ENCODE measurements at regions not wholly inside any gene's neighbourhood (a gene's known extent, or its start where the extent isn't known, plus 50 kb on each side); places are given as distances from the start of the nearest gene placed in this dataset.

GRCh38 chr15:70437882-70438451, 325.4 kb downstream of the UACA start:
- TF ChIP-seq, protein P1, sequence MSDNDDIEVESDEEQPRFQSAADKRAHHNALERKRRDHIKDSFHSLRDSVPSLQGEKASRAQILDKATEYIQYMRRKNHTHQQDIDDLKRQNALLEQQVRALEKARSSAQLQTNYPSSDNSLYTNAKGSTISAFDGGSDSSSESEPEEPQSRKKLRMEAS (IDR thresholded peaks at IDR 0.05; ENCODE audit: low read depth, low read length) = no peak
- TF ChIP-seq, protein P2, sequence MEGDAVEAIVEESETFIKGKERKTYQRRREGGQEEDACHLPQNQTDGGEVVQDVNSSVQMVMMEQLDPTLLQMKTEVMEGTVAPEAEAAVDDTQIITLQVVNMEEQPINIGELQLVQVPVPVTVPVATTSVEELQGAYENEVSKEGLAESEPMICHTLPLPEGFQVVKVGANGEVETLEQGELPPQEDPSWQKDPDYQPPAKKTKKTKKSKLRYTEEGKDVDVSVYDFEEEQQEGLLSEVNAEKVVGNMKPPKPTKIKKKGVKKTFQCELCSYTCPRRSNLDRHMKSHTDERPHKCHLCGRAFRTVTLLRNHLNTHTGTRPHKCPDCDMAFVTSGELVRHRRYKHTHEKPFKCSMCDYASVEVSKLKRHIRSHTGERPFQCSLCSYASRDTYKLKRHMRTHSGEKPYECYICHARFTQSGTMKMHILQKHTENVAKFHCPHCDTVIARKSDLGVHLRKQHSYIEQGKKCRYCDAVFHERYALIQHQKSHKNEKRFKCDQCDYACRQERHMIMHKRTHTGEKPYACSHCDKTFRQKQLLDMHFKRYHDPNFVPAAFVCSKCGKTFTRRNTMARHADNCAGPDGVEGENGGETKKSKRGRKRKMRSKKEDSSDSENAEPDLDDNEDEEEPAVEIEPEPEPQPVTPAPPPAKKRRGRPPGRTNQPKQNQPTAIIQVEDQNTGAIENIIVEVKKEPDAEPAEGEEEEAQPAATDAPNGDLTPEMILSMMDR (IDR thresholded peaks at IDR 0.05; ENCODE audit: low read depth, low read length) = no peak
- TF ChIP-seq POLR2A (IDR thresholded peaks at IDR 0.05; ENCODE audit: extremely low read depth, insufficient read length) = no peak
- no peak for TF ChIP-seq MYC (IDR thresholded peaks at IDR 0.05; ENCODE audit: low read depth, low read length)
